HG03060 (cell line): ENCODE measurements at regions not wholly inside any gene's neighbourhood (a gene's known extent, or its start where the extent isn't known, plus 50 kb on each side); places are given as distances from the start of the nearest gene placed in this dataset.

Experiments
- ATAC-seq: cut with Tn5 transposase; IDR thresholded peaks from one replicate; pipeline ENCODE4 v1.9.1; 2021; ENCODE audit warnings: low read depth, moderate number of reproducible peaks; ENCODE audit not compliant: unreplicated experiment

DNA sequence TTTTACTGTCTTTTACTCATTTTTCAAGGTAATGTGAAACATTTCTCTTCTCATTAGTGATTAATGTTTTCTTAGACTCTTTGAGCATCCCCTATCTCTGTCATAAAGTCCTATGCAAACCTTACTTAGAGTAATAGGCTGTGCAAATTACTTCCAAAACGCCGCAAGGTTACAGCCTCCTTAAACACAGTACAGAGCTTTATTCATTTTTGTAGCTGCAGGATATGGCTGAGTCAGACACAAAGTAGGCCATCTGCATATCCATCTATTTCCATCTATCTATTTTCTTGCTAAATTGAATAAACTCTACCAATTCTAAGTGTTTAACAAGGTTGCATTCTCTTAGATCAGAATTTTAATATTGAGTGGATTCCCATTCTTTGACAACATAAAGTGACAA lies 335.6 kb upstream of the SLC16A7 start:
- no peak for ATAC-seq

DNA sequence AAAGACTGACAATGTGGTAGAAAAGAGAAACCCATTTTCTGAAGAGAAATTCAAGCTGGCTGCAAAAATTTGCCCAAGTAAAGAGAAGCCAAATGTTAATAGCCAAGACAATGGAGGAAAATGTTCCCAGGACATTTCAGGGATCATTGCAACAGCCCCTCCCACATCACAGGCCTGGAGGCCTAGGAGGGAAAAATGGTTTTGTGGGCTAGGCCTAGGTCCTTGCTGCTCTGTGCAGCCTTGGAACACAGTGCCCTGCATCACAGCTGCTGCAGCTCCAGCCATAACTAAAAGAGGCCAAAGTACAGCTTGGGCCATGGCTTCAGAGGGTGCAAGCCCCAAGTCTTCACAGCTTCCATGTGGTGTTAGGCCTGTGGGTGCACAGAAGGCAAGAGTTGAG lies 332.4 kb upstream of the LRIG3 start:
- ATAC-seq = no peak

DNA sequence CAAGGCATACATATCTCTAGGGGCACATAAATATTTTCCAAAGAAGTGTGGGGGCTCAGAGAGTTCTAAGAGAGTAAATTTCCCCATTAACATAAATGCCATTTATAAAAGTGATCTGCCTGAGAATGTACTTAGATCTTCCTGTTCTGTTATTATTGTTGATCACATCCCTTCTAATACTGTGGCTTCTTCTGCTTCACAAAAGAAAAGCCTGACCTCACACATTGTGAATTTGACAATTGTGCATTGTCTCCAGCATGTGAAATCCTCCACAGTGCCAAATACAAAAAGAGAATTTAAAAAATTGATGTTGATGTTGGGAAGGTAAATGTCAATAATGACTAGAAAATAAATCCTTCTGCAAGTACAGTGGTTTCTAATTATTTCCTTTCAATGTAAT lies 330.5 kb upstream of the LRIG3 start:
- ATAC-seq = no peak

DNA sequence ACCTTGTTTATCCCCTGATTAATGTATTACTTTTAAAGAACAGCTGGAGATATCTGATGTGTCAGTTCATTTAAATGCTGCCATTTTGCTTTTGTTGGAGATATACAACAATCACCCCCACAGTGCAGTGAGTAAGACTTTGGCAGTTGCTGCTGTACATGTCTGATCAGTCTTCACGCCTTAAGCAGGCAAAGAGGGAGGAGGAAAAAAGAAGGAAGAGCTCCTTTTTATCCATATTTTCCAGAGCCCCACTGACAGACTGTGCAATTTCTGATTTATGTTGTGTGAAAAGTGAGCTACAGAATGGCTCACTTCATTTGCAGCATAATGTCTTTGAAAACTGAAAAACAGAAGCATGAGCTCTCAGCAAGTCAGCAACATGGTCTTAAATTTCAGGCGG lies 319.7 kb upstream of the LRIG3 start:
- no peak for ATAC-seq

DNA sequence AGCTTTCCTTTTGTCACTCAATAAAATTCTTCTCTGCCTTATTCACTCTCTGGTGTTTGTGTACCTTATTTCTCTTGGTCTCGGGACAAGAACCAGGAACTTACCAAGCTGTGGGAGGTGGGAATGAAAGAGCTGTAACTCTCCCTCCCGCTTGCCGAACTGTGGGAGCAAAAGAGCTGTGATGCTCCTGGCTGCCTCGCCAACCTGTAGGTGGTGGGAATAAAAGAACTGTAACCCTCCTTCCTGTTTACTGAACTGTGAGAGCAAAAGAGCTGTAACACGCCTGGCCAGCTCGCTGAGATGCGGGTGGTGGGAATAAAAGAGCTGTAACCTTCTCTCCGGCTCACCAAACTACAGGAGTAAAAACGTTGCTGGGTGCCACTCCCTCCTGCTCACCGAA lies 314.1 kb upstream of the LRIG3 start:
- no peak for ATAC-seq

DNA sequence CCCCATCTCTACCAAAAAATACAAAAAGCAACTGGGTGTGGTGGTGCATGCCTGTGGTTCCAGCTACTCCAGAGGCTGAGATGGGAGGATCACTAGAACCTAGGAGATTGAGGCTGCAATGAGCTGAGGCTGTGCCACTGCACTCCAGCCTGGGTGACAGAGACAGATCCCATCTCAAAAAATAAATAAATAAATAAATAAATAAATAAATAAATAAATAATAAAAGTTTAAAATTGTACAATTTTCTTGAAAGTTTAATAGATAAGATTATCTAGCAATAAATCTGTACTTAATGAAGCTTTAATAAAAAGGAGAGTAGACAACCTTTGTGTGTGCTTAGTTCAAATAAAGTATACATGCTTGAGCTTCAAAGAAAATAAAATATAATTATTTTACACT lies 310.0 kb upstream of the LRIG3 start:
- no peak for ATAC-seq

DNA sequence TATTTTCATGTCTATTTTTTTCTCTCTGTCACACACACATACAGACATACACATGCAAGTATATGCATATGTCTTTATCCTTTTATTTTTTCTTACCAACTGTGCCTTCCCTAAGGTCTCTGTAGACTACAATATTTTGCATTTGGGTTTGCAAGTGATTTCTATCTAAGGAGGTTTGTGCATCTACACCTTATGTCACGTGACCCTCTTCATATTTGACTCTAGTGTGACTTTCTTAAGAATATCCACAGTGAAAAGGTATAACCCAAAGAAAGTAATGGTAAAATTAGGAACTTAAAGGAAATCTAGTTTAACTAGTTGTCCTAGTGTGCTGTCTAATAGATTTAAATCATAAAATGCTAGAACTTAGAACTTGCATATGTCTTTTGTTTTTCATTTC lies 298.8 kb upstream of the LRIG3 start:
- ATAC-seq = no peak

DNA sequence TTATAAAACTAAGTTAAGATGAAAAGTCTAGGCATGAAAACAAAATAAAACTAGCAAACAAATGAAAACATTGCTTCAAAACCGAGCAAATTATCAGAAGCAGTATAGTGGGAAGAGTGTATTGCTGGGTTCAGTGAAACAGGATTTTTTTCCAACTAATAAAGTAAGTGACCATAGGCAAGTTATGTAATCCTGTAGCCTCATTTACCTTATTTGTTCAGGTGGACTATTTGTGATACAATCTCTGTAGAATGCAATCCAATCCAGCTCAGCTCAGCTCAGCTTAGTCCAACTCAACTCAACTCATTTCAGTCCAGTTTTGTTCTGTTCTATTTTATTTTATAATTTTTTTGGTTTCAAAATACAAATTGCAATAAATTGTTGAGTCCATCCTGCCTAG lies 276.7 kb upstream of the LRIG3 start:
- ATAC-seq = no peak

DNA sequence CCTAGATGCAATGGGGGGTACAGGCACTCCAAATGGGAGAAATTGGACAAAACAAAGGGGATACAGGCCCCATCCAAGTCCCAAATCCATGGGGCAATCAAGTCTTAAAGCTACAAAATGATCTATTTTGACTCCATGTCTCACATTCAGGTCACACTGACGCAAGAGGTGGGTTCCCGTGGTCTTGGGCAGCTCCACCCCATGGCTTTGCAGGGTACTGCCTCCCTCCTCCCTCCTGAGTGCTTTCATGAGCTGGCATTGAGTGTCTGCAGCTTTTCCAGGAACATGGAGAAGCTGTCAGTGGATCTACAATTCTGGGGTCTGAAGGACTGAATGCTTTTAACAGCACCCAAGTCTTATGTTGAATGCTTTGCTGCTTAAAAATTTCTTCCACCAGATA lies 274.5 kb upstream of the LRIG3 start:
- no peak for ATAC-seq

DNA sequence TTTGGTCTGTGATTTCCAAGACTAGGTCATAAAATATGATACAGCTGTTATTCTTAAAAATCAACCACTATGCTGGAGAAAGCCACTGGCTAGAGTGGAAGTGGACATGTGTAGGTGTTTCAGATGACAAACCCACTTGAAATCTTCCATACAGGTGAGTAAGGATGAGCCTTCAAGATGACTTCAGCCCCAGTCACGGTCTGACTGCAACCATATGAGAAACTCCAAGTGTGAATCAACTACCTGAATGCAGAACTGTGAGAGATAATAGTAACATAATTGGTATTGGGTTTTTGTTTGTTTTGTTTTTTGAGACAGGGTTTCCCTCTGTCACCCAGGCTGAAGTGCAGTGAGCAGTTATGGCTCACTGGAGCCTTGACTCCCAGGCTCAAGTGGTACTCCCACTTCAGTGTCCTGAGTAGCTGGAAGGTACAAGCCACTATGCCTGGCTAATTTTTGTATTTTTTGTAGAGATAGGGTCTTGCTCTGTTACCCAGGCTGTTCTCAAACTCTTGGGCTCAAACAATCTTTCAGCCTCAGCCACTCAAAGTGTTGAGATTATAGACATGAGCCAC lies 273.3 kb upstream of the LRIG3 start:
- no peak for ATAC-seq

DNA sequence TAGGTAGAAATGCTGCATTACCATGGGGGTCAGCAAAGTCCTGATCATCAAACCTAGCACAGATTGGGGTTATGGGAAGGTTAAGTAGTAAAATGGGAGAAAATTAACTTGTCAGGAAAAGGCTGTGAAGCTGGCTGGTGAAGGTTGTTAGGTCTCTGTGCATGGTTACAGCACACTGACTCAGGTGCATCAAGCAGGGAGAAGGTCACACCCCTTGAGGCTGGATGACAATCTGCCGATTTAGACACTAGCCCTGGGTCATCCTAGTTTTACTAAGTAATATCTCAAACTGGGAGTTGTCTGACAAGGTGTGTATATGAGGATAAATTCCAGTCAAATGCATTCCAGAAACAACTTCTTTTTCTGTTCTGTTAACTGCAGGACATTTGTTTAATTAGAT lies 271.1 kb upstream of the LRIG3 start:
- ATAC-seq = no peak

DNA sequence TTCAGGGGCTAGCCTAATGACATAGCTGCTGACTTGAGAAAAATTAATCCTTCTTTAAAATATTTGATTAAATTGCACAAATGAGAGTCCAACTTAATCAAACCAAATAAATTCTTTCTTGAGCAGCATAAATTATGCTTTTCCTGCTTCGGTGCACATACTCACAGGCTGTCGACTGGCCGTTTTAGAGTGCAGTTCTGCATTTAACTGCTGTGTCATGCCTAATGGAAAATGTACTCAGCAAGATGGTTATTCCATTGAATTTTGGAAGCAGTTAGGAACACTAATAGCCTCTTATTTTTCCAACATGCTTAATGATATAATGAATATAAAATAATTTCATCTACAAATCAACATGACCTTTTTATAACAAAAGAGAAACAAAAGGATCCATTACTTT lies 266.1 kb upstream of the LRIG3 start:
- ATAC-seq = no peak

DNA sequence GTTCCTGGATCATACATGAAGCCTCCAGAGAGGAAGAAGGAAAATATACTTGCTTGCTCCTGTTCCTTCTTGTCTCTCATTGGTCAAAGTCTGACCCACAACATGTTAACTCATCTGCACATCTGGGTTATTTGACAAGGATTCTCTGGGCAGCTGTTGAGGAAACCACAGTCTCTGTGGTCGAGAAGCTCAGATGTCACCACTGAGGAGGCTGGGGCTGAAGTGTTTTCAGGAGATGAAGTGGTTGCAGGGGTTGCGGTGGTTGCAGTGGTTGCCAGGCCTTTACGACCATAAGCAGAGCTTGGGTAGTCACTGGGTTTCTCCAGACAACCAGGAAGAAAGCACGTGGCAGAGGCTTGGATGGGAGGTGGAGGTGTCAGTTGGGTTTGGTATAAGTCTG lies 265.0 kb upstream of the LRIG3 start:
- no peak for ATAC-seq

DNA sequence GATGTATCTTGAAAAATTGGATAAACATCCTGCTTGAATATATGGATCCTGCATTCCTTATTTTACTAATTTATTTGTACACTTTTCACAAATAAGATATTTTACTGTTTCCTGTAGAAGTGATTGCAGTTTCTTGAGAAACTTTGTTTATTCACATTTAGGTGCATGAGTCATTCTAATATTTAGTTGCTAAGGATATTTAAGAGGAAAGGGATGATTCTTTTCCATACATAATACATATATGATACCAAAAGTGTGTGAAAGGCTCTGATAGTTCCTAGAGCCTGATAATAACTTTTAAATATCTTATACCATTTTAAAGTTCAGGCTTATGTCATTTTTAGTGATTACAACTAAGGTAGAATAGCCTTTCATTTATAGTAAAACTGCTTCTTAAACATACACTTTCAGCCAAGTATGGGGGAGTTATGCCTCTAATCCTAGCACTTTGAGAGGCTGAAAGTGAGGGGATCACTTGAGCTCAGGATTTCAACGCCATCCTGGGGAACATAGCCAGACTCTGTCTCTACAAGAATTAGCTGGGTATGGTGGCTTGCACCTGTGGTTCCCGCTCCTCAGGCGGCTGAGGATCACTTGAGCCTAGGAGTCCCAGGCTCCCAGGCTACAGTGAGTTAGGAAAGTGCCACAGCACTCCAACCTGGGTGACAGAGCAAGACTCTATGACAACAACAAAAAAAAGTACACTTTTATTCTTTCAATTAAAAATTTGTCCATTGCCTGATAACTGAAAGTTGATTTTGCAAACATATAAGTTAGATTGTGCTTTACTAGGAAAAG lies 262.6 kb upstream of the LRIG3 start:
- ATAC-seq = no peak

DNA sequence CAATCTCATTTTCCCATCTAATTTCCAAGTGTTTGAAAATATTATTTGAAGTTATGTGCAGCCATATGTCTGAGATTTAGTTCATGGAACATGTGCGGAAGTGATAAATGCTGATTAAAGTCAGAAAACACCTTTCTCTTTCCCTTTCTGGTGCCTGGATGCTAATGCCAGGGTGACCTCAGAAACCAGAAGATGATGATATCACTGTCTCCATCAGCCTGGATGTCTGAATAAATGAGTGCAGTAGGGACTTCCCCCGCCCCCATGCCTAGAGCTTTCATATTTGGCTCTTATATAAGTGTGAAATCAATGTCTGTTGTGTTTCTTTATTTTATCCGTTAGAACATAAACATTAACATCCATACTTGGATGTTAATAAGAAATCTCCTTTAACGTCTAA lies 261.9 kb upstream of the LRIG3 start:
- ATAC-seq = no peak

DNA sequence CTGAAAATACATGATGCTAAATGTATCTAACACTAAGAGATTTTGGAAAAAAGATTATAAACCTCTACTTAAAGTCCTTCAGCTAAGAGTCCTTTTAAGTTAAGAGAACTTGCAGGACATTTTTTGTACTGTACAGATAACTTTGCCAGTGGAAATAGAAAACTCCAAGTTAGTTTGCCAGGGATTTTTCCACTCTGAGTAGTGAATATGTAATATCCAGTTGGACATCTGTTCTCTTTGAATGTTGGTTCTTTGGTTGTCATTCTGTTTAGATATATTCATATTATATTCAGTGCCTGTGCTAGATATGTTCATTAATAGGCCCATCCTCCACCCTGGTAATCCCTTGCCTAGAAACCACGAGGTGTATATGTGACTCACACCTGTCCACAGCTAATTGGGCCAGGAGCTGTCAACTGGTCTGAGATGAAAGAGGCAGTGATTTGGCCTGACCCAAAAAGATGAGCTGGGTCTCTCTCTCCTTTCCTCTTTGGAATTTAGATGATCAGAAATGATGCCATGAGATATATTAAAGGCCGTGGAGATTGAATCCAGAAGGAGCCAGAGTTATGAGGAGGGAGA lies 261.0 kb upstream of the LRIG3 start:
- ATAC-seq = no peak

DNA sequence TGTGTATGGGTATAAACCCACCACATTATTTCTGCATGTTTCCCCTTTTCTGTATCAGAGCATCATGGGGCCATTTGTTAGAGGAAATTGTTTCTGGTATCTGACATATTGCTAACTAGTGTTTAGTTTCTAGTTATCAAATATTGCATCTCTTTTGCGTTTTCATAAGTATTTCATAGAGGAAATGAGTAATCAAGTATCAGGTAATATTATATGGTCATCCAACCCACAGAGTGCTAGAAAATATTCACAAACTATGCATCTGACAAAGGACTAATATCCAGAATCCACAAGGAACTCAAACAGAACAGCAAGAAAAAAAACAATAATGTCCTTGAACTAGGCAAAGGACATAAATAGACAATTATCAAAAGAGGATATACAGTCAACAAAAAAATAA lies 258.9 kb upstream of the LRIG3 start:
- ATAC-seq = no peak

DNA sequence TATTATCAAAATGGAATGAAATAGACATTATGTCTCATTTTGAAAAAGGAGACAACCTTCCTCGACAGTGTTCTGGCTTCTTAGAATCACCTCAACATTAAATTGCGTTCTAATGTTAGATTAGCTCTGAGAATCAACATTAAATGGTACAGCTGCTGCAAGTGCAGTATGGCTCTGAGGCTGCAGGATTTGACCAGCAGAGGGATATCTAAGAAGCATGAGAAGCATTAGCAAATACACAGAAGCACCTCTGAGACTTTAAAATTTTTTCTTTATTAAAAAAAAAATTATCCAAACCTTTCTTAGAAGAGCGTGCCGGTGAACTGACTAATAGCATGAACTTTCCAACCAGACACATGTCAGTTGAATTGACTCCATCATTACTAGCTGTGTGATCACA lies 253.4 kb upstream of the LRIG3 start:
- ATAC-seq = no peak

DNA sequence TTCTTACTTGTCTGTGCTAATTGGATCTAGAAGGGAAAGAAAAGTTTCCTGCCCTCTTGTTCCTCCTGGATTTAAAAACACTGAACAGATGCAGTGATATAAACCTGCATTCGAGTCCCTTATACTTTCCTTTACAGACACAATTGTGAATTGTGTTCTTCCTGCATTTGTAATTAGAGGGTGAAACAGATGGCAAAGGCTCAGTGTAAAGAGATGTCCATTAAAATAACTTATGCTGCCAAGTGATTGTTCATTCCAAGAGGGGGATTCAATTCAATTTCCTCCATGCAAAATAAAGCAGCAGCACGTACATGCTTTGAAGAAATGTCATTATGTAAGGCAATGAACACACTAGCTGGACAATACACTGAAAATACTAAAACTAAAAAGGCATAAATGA lies 248.3 kb upstream of the LRIG3 start:
- ATAC-seq = no peak

DNA sequence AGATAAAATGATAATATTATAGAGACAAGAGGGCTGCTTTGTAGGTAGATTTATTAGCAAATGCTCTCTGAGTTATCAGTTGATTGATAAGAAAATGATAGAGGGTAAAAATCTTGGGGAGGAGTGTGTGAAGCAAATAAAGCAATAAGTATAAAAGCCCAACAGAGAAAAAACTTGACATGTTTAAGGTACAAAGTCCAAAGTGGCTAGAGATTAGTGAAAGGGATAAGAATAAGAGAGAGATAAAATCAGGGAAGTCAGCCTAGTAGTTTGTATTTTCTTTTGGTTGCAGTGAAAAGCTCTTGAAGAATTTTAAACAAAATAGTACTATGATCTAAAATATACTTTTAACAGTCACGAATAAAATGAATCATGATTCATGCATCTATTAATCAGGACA lies 246.2 kb upstream of the LRIG3 start:
- ATAC-seq = no peak

DNA sequence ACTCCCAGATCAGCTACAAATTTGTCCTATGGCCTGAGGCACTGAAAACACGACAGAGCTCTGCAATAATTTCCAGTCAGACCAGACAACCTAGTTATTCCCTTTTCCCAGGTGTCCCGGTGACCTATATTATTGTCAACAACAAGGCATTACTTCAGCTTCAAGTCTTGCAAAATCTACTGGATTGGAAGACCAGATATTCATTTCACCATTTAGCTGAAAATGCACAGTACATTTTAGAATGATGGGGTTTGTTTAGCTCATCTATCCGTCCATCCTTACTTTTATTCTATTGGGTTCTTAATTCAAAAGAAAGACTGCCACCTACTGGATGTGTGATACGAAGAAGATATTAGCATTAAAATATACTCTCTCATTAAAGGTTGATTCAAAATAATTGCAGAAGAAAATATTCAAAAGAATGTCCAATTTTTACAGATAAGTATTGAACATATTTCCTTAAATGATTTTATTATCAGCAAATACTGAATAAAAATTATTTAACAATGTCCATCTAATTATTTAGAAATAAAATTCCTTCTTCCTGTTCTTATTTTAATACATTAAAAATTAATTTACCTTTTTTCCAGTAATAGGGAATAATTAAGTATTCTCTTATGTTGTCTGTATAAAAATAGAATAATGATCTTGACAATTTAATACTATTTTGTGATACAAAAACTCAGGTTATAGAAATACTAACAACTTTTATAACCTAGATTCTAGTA lies 244.9 kb upstream of the LRIG3 start:
- no peak for ATAC-seq

DNA sequence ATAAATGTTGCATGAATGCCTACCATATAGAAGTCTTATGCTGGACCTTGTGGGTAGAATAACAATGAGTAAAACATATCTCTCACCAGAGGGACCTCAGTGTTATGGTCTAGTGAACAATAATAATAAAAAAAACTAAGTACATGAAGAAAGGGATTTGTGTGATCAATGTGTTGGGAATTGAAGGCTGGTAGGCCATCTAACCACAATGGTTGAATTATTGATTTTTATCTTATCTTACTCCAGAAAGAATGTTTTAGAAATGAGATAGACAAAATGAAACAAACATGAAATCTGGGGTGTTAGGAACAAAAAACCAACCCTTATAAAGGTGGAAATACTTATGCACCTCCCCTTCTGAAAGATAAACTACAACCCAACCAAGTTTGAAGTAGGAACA lies 243.9 kb upstream of the LRIG3 start:
- no peak for ATAC-seq
